Neural cell (in vitro differentiated cells): ENCODE measurements at regions not wholly inside any gene's neighbourhood (a gene's known extent, or its start where the extent isn't known, plus 50 kb on each side); places are given as distances from the start of the nearest gene placed in this dataset.

Experiments used
- H2AFZ ChIP-seq: fragments of 200-600, 300-800 bp; sonication (generic), shearing (Covaris generic); 2 replicates; pipeline ENCODE4 v1.6.0; 2014; ENCODE audit warnings: low read depth, mild to moderate bottlenecking, antibody characterized with exemption, low read length, moderate library complexity
- H3F3A ChIP-seq: fragments of 200-600 bp; shearing (Covaris generic); 2 replicates; pipeline ENCODE4 v1.6.1; 2016; ENCODE audit warnings: mild to moderate bottlenecking, moderate library complexity, mixed read lengths, antibody characterized with exemption, low read length; ENCODE audit not compliant: insufficient read depth, poor library complexity, severe bottlenecking
- H3K27ac ChIP-seq: fragments of 200-600, 300-800 bp; sonication (generic), shearing (Covaris generic); 2 replicates; pipeline ENCODE4 v1.5.1; 2014; ENCODE audit warnings: mild to moderate bottlenecking, low read length, moderate library complexity
- H3K27me3 ChIP-seq: fragments of 300-800, 200-600 bp; sonication (generic), shearing (Covaris generic); 2 replicates; pipeline ENCODE4 v1.6.0; 2014; ENCODE audit warnings: mild to moderate bottlenecking, low read depth, low read length, moderate library complexity; ENCODE audit not compliant: insufficient read depth
- H3K36me3 ChIP-seq: fragments of 300-800, 200-600 bp; sonication (generic), shearing (Covaris generic); 2 replicates; pipeline ENCODE4 v1.5.1; 2014; ENCODE audit warnings: mild to moderate bottlenecking, antibody characterized with exemption, low read length, moderate library complexity; ENCODE audit not compliant: insufficient read depth
- H3K4me2 ChIP-seq: fragments of 300-800, 200-600 bp; sonication (generic), shearing (Covaris generic); 2 replicates; pipeline ENCODE4 v1.6.0; 2014; ENCODE audit warnings: mild to moderate bottlenecking, low read length
- H3K4me3 ChIP-seq: fragments of 300-800, 200-600 bp; sonication (generic), shearing (Covaris generic); 2 replicates; pipeline ENCODE4 v1.5.1; 2014; ENCODE audit warnings: mild to moderate bottlenecking, low read length, moderate library complexity
- H3K79me2 ChIP-seq: fragments of 200-600 bp; shearing (Covaris generic); replicated peaks from 2 replicates; pipeline ENCODE4 v1.6.0; 2014; ENCODE audit warnings: mild to moderate bottlenecking, low read length, moderate library complexity; ENCODE audit not compliant: insufficient read depth
- H3K9ac ChIP-seq: fragments of 300-800, 200-600 bp; sonication (generic), shearing (Covaris generic); 2 replicates; pipeline ENCODE4 v1.6.1; 2016; ENCODE audit warnings: mild to moderate bottlenecking, low read length, mixed read lengths
- H3K9me2 ChIP-seq: fragments of 200-600 bp; shearing (Covaris generic); 2 replicates; pipeline ENCODE4 v1.6.1; 2016; ENCODE audit warnings: mild to moderate bottlenecking, low read length, mixed read lengths; ENCODE audit not compliant: insufficient read depth
- H3K9me3 ChIP-seq: fragments of 200-600, 300-800 bp; sonication (generic), shearing (Covaris generic); 2 replicates; pipeline ENCODE4 v1.6.1; 2016; ENCODE audit warnings: mild to moderate bottlenecking, mixed run types, low read length, moderate library complexity, mixed read lengths
- H4K20me1 ChIP-seq: fragments of 200-600 bp; shearing (Covaris generic); 2 replicates; pipeline ENCODE4 v1.6.1; 2016; ENCODE audit warnings: mild to moderate bottlenecking, mixed run types; ENCODE audit not compliant: insufficient read depth
- CTCF ChIP-seq: fragments of 450-650 bp; IDR thresholded peaks from 2 replicates; pipeline ENCODE4 v1.5.1; 2014; ENCODE audit warnings: antibody characterized with exemption, mild to moderate bottlenecking, moderate library complexity; ENCODE audit not compliant: poor library complexity, severe bottlenecking
- EP300 ChIP-seq: fragments of 450-650 bp; conservative IDR thresholded peaks from 2 replicates; pipeline ENCODE4 v1.6.1; 2014; ENCODE audit warnings: antibody characterized with exemption, mild to moderate bottlenecking, moderate library complexity; ENCODE audit not compliant: poor library complexity, severe bottlenecking
- EZH2 ChIP-seq: fragments of 200-600, 300-800 bp; shearing (Covaris generic), sonication (generic); IDR thresholded peaks from 2 replicates; pipeline ENCODE4 v1.6.1; 2014; ENCODE audit warnings: antibody characterized with exemption, low read length, borderline replicate concordance, mild to moderate bottlenecking; ENCODE audit not compliant: insufficient read depth, poor library complexity, severe bottlenecking
- MXI1 ChIP-seq: fragments of 450-650 bp; conservative IDR thresholded peaks from 2 replicates; pipeline ENCODE4 v1.6.1; 2014; ENCODE audit warnings: antibody characterized with exemption, mild to moderate bottlenecking; ENCODE audit not compliant: poor library complexity, severe bottlenecking
- POLR2AphosphoS5 ChIP-seq: IDR thresholded peaks from 2 replicates; pipeline ENCODE4 v1.6.1; 2012
- RAD21 ChIP-seq: fragments of 450-650 bp; conservative IDR thresholded peaks from 2 replicates; pipeline ENCODE4 v1.6.1; 2014; ENCODE audit warnings: antibody characterized with exemption, mild to moderate bottlenecking, moderate library complexity
- REST ChIP-seq: IDR thresholded peaks from 2 replicates; pipeline ENCODE4 v1.6.1; 2012; ENCODE audit warnings: borderline replicate concordance
- SMC3 ChIP-seq: fragments of 450-650 bp; conservative IDR thresholded peaks from 2 replicates; pipeline ENCODE4 v1.6.1; 2014; ENCODE audit warnings: antibody characterized with exemption, mild to moderate bottlenecking, moderate library complexity; ENCODE audit not compliant: poor library complexity
- TAF1 ChIP-seq: IDR thresholded peaks from 2 replicates; pipeline ENCODE4 v1.6.1; 2012; ENCODE audit warnings: low read depth

- H3K9me2 ChIP-seq = no peaks in the 10 kb centered on the region
- no peaks in the 10 kb centered on the region for H3K36me3 ChIP-seq
- no peaks in the 10 kb centered on the region for H3F3A ChIP-seq
- H4K20me1 ChIP-seq = no peaks in the 10 kb centered on the region
- H3K9me3 ChIP-seq = no peaks in the 10 kb centered on the region
- H3K9ac ChIP-seq = no peak overlapping the region
- H3K4me2 ChIP-seq = no peak overlapping the region
- no peak overlapping the region for H2AFZ ChIP-seq
- TF ChIP-seq TAF1 = no peak
- no peak for TF ChIP-seq MXI1
- TF ChIP-seq EP300 = no peak
- no peak for TF ChIP-seq CTCF
- no peak for TF ChIP-seq REST
- no peak for TF ChIP-seq SMC3
- TF ChIP-seq EZH2 = no peak
- no peak for TF ChIP-seq RAD21
- no peak for TF ChIP-seq POLR2AphosphoS5
- no peak overlapping the region for H3K4me3 ChIP-seq
- no peaks in the 10 kb centered on the region for H3K79me2 ChIP-seq
- no peak overlapping the region for H3K27ac ChIP-seq
- H3K27me3 ChIP-seq = no peaks in the 10 kb centered on the region
These were observed 144.5 kb downstream of the SMIM20 start for GRCh38 chr4:26058537-26058936.

- Histone ChIP-seq H3F3A (no peaks in the 10 kb centered on the region), H3K27me3 (no peaks in the 10 kb centered on the region), H3K27ac (no peak overlapping the region), H2AFZ (no peak overlapping the region), H3K79me2 (no peaks in the 10 kb centered on the region), H3K9me3 (no peaks in the 10 kb centered on the region), H3K9ac (no peak overlapping the region), H3K9me2 (no peaks in the 10 kb centered on the region), H3K4me3 (no peak overlapping the region), H4K20me1 (no peaks in the 10 kb centered on the region), H3K4me2 (no peak overlapping the region), H3K36me3 (no peaks in the 10 kb centered on the region)
- TF ChIP-seq POLR2AphosphoS5 = no peak
- TF ChIP-seq TAF1 = no peak
- TF ChIP-seq REST = no peak
- no peak for TF ChIP-seq MXI1
- TF ChIP-seq EZH2 = no peak
- TF ChIP-seq CTCF = no peak
- no peak for TF ChIP-seq RAD21
- TF ChIP-seq SMC3 = no peak
- TF ChIP-seq EP300 = no peak
These were observed 145.6 kb downstream of the SMIM20 start for GRCh38 chr4:26059391-26060154.
